Endothelial cell (in vitro differentiated cells): ENCODE measurements at regions not wholly inside any gene's neighbourhood (a gene's known extent, or its start where the extent isn't known, plus 50 kb on each side); places are given as distances from the start of the nearest gene placed in this dataset.

Experiments
- DNase-seq: peaks from one replicate; pipeline ENCODE4 v3.0.0; 2021; ENCODE audit warnings: low spot score
- H3K27ac Mint-ChIP-seq: one replicate; pipeline ENCODE4 v1.8.0; 2021; ENCODE audit warnings: mixed read lengths, inconsistent platforms; ENCODE audit not compliant: unreplicated experiment
- H3K27me3 Mint-ChIP-seq: one replicate; pipeline ENCODE4 v1.8.0; 2021; ENCODE audit warnings: mild to moderate bottlenecking, moderate library complexity, mixed read lengths, inconsistent platforms; ENCODE audit not compliant: unreplicated experiment
- H3K36me3 Mint-ChIP-seq: one replicate; pipeline ENCODE4 v1.8.0; 2021; ENCODE audit warnings: mild to moderate bottlenecking, low read depth, mixed read lengths, inconsistent platforms; ENCODE audit not compliant: unreplicated experiment
- H3K4me1 Mint-ChIP-seq: one replicate; pipeline ENCODE4 v1.8.0; 2021; ENCODE audit warnings: mild to moderate bottlenecking, mixed read lengths, inconsistent platforms; ENCODE audit not compliant: unreplicated experiment
- H3K4me3 Mint-ChIP-seq: one replicate; pipeline ENCODE4 v1.8.0; 2021; ENCODE audit warnings: mild to moderate bottlenecking, mixed read lengths, inconsistent platforms; ENCODE audit not compliant: unreplicated experiment
- H3K9me3 Mint-ChIP-seq: one replicate; pipeline ENCODE4 v1.8.0; 2021; ENCODE audit warnings: mixed read lengths, inconsistent platforms; ENCODE audit not compliant: unreplicated experiment
- CTCF ChIP-seq: fragments of 200-600 bp; sonication (generic); IDR thresholded peaks from one replicate; pipeline ENCODE4 v1.5.0; 2021; ENCODE audit warnings: antibody characterized with exemption; ENCODE audit not compliant: unreplicated experiment

- DNase-seq, result no peak
- H3K27ac Mint-ChIP-seq, result no peak overlapping the region
- no peaks in the 10 kb centered on the region for H3K9me3 Mint-ChIP-seq
- H3K4me1 Mint-ChIP-seq, result no peaks in the 10 kb centered on the region
- H3K4me3 Mint-ChIP-seq, result no peak overlapping the region
- no peaks in the 10 kb centered on the region for H3K36me3 Mint-ChIP-seq
- no peaks in the 10 kb centered on the region for H3K27me3 Mint-ChIP-seq
- TF ChIP-seq CTCF, result no peak
Measured at GRCh38 chr6:141307309-141307998, 825.3 kb upstream of the GJE1 start.

GRCh38 chr6:141303907-141304306 is 828.8 kb upstream of the GJE1 start:
- no peak for TF ChIP-seq CTCF
- H3K9me3 Mint-ChIP-seq, result no peaks in the 10 kb centered on the region
- peaks cover 2% of the 10 kb centered on the region for H3K27me3 Mint-ChIP-seq
- H3K36me3 Mint-ChIP-seq, result no peaks in the 10 kb centered on the region
- DNase-seq, result no peak
- no peak overlapping the region for H3K27ac Mint-ChIP-seq
- no peak overlapping the region for H3K4me3 Mint-ChIP-seq
- H3K4me1 Mint-ChIP-seq, result no peaks in the 10 kb centered on the region

GRCh38 chr6:141301779-141302178 is 830.9 kb upstream of the GJE1 start:
- Mint-ChIP-seq H3K4me1 (no peaks in the 10 kb centered on the region), H3K36me3 (no peaks in the 10 kb centered on the region), H3K27me3 (peaks cover 2% of the 10 kb centered on the region), H3K27ac (no peak overlapping the region), H3K4me3 (no peak overlapping the region), H3K9me3 (no peaks in the 10 kb centered on the region)
- TF ChIP-seq CTCF, result no peak
- no peak for DNase-seq

- no peak overlapping the region for H3K27ac Mint-ChIP-seq
- no peak overlapping the region for H3K4me3 Mint-ChIP-seq
- no peak for TF ChIP-seq CTCF
- no peaks in the 10 kb centered on the region for H3K4me1 Mint-ChIP-seq
- H3K9me3 Mint-ChIP-seq, result no peaks in the 10 kb centered on the region
- no peak for DNase-seq
- no peaks in the 10 kb centered on the region for H3K36me3 Mint-ChIP-seq
- peaks cover 5% of the 10 kb centered on the region for H3K27me3 Mint-ChIP-seq
Measured at GRCh38 chr6:141290941-141291721, 841.6 kb upstream of the GJE1 start.

- no peaks in the 10 kb centered on the region for H3K36me3 Mint-ChIP-seq
- DNase-seq, result no peak
- no peaks in the 10 kb centered on the region for H3K9me3 Mint-ChIP-seq
- no peak for TF ChIP-seq CTCF
- H3K4me1 Mint-ChIP-seq, result no peaks in the 10 kb centered on the region
- no peak overlapping the region for H3K27ac Mint-ChIP-seq
- H3K27me3 Mint-ChIP-seq, result peaks cover 5% of the 10 kb centered on the region
- no peak overlapping the region for H3K4me3 Mint-ChIP-seq
Measured at GRCh38 chr6:141288947-141289346, 843.8 kb upstream of the GJE1 start.
